ENCODE measurements at regions not wholly inside any gene's neighbourhood (a gene's known extent, or its start where the extent isn't known, plus 50 kb on each side); places are given as distances from the start of the nearest gene placed in this dataset.

DNA sequence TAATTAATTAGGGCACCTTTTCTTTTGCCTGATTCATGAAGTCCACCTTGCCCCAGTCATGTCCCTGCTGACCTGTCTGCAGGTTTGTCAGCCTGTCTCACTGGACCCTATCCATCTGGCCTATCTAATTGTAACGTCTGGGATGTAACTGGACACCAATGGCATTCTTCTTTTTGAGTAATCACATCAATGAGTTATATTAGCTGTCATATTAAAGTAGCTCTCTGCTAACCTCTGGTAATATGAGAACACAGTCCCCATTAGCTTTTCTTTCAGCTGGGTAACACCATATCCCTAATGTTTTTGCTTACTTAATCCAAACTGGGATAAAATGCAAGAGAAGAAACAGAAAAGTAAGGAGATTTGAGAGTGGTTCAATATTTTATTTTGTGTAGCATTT lies 166.2 kb upstream of the VEPH1 start:
- Histone ChIP-seq H3K4me2 (ENCODE audit: insufficient read depth in 1 of 2, low read depth in 2 of 2, low read length in 2 of 2) (no peak overlapping the region), H2BK20ac (ENCODE audit: low read length) (no peak overlapping the region), H2BK12ac (ENCODE audit: low read depth, low read length) (no peak overlapping the region), H3K4ac (replicated peaks; ENCODE audit: insufficient read length, low read depth, low read length) (no peak overlapping the region), H2BK5ac (ENCODE audit: low read depth, low read length) (no peak overlapping the region), H2AK5ac (ENCODE audit: low read depth, low read length) (no peak overlapping the region), H3K36me3 (ENCODE audit: control insufficient read depth in 2 of 4, insufficient read depth in 4 of 4, low read length in 3 of 4) (no peaks in the 10 kb centered on the region), H3K4me3 (ENCODE audit: extremely low read depth in 1 of 4, insufficient read depth in 2 of 4, low read depth in 3 of 4, low read length in 4 of 4) (no peak overlapping the region), H4K91ac (replicated peaks; ENCODE audit: insufficient read length, low read length) (no peak overlapping the region), H4K5ac (ENCODE audit: insufficient read length, low read depth, low read length) (no peak overlapping the region), H3K23me2 (ENCODE audit: low read depth, low read length) (no peaks in the 10 kb centered on the region), H2BK120ac (replicated peaks; ENCODE audit: low read depth, low read length) (no peak overlapping the region), H3K56ac (replicated peaks; ENCODE audit: insufficient read length, low read depth, low read length) (no peak overlapping the region), H3K79me2 (ENCODE audit: control insufficient read depth in 1 of 2, insufficient read depth in 2 of 2, low read length in 2 of 2) (no peaks in the 10 kb centered on the region), H3K23ac (ENCODE audit: insufficient read length) (no peak overlapping the region), H3K27ac (ENCODE audit: low read depth, low read length) (no peak overlapping the region), H3K9ac (replicated peaks in 1 of 4; ENCODE audit: extremely low read depth in 1 of 4, low read depth in 3 of 4, low read length in 3 of 4) (no peak overlapping the region), H3K4me1 (replicated peaks in 1 of 4; ENCODE audit: control insufficient read depth in 3 of 4, insufficient read depth in 4 of 4, low read length in 3 of 4) (no peaks in the 10 kb centered on the region), H2BK15ac (ENCODE audit: low read length) (no peak overlapping the region), H4K20me1 (replicated peaks in 1 of 2; ENCODE audit: control insufficient read depth in 1 of 2, insufficient read depth in 2 of 2, low read length in 2 of 2) (peaks cover 0 to 1% of the 10 kb centered on the region in 2 experiments), H3K14ac (ENCODE audit: insufficient read length) (no peak overlapping the region), H2AFZ (ENCODE audit: low read length) (no peak overlapping the region), H3K79me1 (ENCODE audit: low read depth, low read length) (no peaks in the 10 kb centered on the region), H4K8ac (ENCODE audit: extremely low read depth, insufficient read depth, low read length) (no peak overlapping the region), H3K9me3 (ENCODE audit: insufficient read depth in 2 of 2, low read depth in 1 of 2, low read length in 1 of 2) (no peaks in the 10 kb centered on the region), H3K27me3 (replicated peaks in 1 of 4; ENCODE audit: control insufficient read depth in 3 of 4, extremely low read depth in 1 of 4, insufficient read depth in 3 of 4, low read length in 3 of 4) (no peaks in the 10 kb centered on the region), H3K18ac (ENCODE audit: extremely low read depth, low read length) (no peak overlapping the region)
- DNase-seq (ENCODE audit: low read depth in 1 of 2, low spot score in 2 of 2) (no peak), FAIRE-seq (no peak)
- TF ChIP-seq CREB1 (IDR thresholded peaks at IDR 0.05) (no peak), EGR1 (IDR thresholded peaks at IDR 0.05; ENCODE audit: borderline replicate concordance, low read depth, low read length) (no peak), GTF2F1 (IDR thresholded peaks at IDR 0.05; ENCODE audit: borderline replicate concordance, low read depth, low read length) (no peak), RAD21 (IDR thresholded peaks at IDR 0.05 in 1 of 2, conservative IDR thresholded peaks at IDR 0.05 in 1 of 2; ENCODE audit: low read depth in 2 of 2, low read length in 2 of 2) (no peak), SRF (IDR thresholded peaks at IDR 0.05; ENCODE audit: low read depth, low read length) (no peak), TAF7 (optimal IDR thresholded peaks at IDR 0.05; ENCODE audit: borderline replicate concordance, low read depth, low read length) (no peak), GABPA (IDR thresholded peaks at IDR 0.05; ENCODE audit: borderline replicate concordance, insufficient read depth, low read length) (no peak), NRF1 (IDR thresholded peaks at IDR 0.05; ENCODE audit: low read depth, low read length) (no peak), RNF2 (IDR thresholded peaks at IDR 0.05; ENCODE audit: borderline replicate concordance, low read depth, low read length, missing control alignments, poor library complexity, severe bottlenecking) (no peak), CHD2 (IDR thresholded peaks at IDR 0.05; ENCODE audit: low read length) (no peak)
- TF ChIP-seq, protein P1, sequence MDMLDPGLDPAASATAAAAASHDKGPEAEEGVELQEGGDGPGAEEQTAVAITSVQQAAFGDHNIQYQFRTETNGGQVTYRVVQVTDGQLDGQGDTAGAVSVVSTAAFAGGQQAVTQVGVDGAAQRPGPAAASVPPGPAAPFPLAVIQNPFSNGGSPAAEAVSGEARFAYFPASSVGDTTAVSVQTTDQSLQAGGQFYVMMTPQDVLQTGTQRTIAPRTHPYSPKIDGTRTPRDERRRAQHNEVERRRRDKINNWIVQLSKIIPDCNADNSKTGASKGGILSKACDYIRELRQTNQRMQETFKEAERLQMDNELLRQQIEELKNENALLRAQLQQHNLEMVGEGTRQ (IDR thresholded peaks at IDR 0.05; ENCODE audit: low read length): no peak
- TF ChIP-seq, protein P2, sequence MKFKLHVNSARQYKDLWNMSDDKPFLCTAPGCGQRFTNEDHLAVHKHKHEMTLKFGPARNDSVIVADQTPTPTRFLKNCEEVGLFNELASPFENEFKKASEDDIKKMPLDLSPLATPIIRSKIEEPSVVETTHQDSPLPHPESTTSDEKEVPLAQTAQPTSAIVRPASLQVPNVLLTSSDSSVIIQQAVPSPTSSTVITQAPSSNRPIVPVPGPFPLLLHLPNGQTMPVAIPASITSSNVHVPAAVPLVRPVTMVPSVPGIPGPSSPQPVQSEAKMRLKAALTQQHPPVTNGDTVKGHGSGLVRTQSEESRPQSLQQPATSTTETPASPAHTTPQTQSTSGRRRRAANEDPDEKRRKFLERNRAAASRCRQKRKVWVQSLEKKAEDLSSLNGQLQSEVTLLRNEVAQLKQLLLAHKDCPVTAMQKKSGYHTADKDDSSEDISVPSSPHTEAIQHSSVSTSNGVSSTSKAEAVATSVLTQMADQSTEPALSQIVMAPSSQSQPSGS (IDR thresholded peaks at IDR 0.05; ENCODE audit: low read length): no peak
- ChIA-PET POLR2A (ENCODE audit: partially characterized antibody) (no interaction called here), CTCF (ENCODE audit: partially characterized antibody) (no interaction called here)
- WGBS, 2 experiments (ENCODE audit: extremely low coverage in 1 of 2, insufficient coverage in 1 of 2, insufficient read length in 1 of 2, insufficient replicate concordance in 2 of 2, low coverage in 1 of 2, low lambda C conversion rate in 2 of 2, missing lambda C conversion rate in 1 of 2): 73% methylated on average over 1 of the region's 1 CpG; no CpG with 5 or more reads in 1 of the 2 experiments
